Fibroblast of lung (primary cell): ENCODE measurements at regions not wholly inside any gene's neighbourhood (a gene's known extent, or its start where the extent isn't known, plus 50 kb on each side); places are given as distances from the start of the nearest gene placed in this dataset.

Experiments used
- DNase-seq, 2 donors: peaks; one replicate each; pipeline versions ENCODE4 v3.0.0 to v3.0.0-alpha.2; 2010; ENCODE audit warnings: low read depth in 2 of 2
- H2AFZ ChIP-seq: 2 replicates; pipeline ENCODE4 v1.5.1; 2012; ENCODE audit warnings: low read length, control low read depth, inconsistent platforms
- H3K27ac ChIP-seq: 2 replicates; pipeline ENCODE4 v1.5.1; 2011; ENCODE audit warnings: low read length, control low read depth; ENCODE audit not compliant: insufficient read depth
- H3K27me3 ChIP-seq: 2 replicates; pipeline ENCODE4 v1.5.1; 2011; ENCODE audit warnings: mild to moderate bottlenecking, low read length; ENCODE audit not compliant: control insufficient read depth, insufficient read depth
- H3K36me3 ChIP-seq: 2 replicates; pipeline ENCODE4 v1.5.1; 2011; ENCODE audit warnings: low read length; ENCODE audit not compliant: control insufficient read depth, insufficient read depth
- H3K4me1 ChIP-seq: 2 replicates; pipeline ENCODE4 v1.5.1; 2011; ENCODE audit warnings: low read length; ENCODE audit not compliant: control insufficient read depth, insufficient read depth; ENCODE audit errors: extremely low read depth
- H3K4me2 ChIP-seq: 2 replicates; pipeline ENCODE4 v1.5.1; 2011; ENCODE audit warnings: low read length, control low read depth; ENCODE audit not compliant: insufficient read depth; ENCODE audit errors: extremely low read depth
- H3K4me3 ChIP-seq, 4 experiments: fragments of 200-600 bp in 1 of 4; sonication (generic) in 1 of 4; replicated peaks in 1 of 4; 2 replicates each; pipeline ENCODE4 v1.5.1; 2011 to 2016; ENCODE audit warnings: low read length in 4 of 4, low read depth in 3 of 4, mild to moderate bottlenecking in 3 of 4, control low read depth in 2 of 4, inconsistent platforms in 1 of 4, mixed read lengths in 1 of 4; ENCODE audit not compliant: insufficient read depth in 1 of 4; ENCODE audit errors: control extremely low read depth in 1 of 4
- H3K79me2 ChIP-seq: 2 replicates; pipeline ENCODE4 v1.5.1; 2012; ENCODE audit warnings: mild to moderate bottlenecking, low read length, inconsistent platforms; ENCODE audit not compliant: control insufficient read depth, insufficient read depth
- H3K9ac ChIP-seq: 2 replicates; pipeline ENCODE4 v1.5.1; 2011; ENCODE audit warnings: mild to moderate bottlenecking, low read length, control low read depth; ENCODE audit not compliant: insufficient read depth
- H3K9me3 ChIP-seq: 2 replicates; pipeline ENCODE4 v1.5.1; 2012; ENCODE audit warnings: low read depth, low read length; ENCODE audit not compliant: control insufficient read depth, insufficient read depth
- H4K20me1 ChIP-seq: 2 replicates; pipeline ENCODE4 v1.5.1; 2011; ENCODE audit warnings: low read length; ENCODE audit not compliant: control insufficient read depth, insufficient read depth; ENCODE audit errors: extremely low read depth
- EZH2 ChIP-seq: IDR thresholded peaks from 2 replicates; pipeline ENCODE4 v1.5.1; 2012; ENCODE audit warnings: low read length, control low read depth, mild to moderate bottlenecking; ENCODE audit errors: missing control alignments
- TF ChIP-seq, protein P1 (sequence below), 2 donors: IDR thresholded peaks in 1 of 2; conservative IDR thresholded peaks in 1 of 2; 1 replicate in 1 of 2; 2 replicates in 1 of 2; pipeline ENCODE4 v1.5.1; 2011 to 2012; ENCODE audit warnings: low read length in 2 of 2, control low read depth in 1 of 2, inconsistent platforms in 1 of 2, low read depth in 1 of 2, mild to moderate bottlenecking in 1 of 2

DNA sequence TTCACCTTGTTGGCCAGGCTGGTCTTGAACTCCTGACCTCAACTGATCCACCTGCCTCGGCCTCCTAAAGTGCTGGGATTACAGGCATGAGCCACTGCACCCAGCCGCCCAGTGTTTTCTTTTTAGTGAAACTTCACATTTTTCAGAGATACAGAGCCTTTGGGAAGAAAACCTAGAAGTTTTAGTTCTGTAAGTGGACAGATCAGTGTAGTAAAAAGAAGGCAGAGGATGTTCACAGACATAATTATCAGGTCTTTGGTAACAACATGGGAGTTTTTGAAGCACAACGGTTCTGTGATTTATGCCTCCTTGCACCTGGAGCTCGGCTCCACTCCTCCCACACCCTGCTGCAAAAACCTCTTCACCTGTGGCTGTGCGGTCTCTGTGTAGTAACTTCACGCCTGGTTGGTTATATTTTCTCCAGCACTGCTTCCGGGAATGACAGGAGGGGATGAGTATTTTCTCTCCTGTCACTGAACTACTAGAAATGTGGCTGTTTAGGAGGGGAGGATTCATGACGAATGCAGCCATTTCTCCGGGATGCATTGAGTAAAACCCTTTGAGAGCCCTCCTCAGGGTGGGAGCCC is 67.0 kb downstream of the ARF6 start:
- no peak overlapping the region for H3K27ac ChIP-seq
- H4K20me1 ChIP-seq, result no peaks in the 10 kb centered on the region
- no peak for DNase-seq
- H3K79me2 ChIP-seq, result no peaks in the 10 kb centered on the region
- H2AFZ ChIP-seq, result no peak overlapping the region
- peaks cover 2% of the 10 kb centered on the region for H3K4me1 ChIP-seq
- H3K9me3 ChIP-seq, result no peaks in the 10 kb centered on the region
- no peak overlapping the region for H3K9ac ChIP-seq
- TF ChIP-seq, protein P1, sequence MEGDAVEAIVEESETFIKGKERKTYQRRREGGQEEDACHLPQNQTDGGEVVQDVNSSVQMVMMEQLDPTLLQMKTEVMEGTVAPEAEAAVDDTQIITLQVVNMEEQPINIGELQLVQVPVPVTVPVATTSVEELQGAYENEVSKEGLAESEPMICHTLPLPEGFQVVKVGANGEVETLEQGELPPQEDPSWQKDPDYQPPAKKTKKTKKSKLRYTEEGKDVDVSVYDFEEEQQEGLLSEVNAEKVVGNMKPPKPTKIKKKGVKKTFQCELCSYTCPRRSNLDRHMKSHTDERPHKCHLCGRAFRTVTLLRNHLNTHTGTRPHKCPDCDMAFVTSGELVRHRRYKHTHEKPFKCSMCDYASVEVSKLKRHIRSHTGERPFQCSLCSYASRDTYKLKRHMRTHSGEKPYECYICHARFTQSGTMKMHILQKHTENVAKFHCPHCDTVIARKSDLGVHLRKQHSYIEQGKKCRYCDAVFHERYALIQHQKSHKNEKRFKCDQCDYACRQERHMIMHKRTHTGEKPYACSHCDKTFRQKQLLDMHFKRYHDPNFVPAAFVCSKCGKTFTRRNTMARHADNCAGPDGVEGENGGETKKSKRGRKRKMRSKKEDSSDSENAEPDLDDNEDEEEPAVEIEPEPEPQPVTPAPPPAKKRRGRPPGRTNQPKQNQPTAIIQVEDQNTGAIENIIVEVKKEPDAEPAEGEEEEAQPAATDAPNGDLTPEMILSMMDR (conservative IDR thresholded peaks at IDR 0.05 in 1 of 2, IDR thresholded peaks at IDR 0.05 in 1 of 2; ENCODE audit: low read depth in 1 of 2, low read length in 2 of 2), result no peak
- TF ChIP-seq EZH2, result no peak
- no peaks in the 10 kb centered on the region for H3K36me3 ChIP-seq
- no peaks in the 10 kb centered on the region for H3K27me3 ChIP-seq
- H3K4me2 ChIP-seq, result no peak overlapping the region
- H3K4me3 ChIP-seq, result no peak overlapping the region

DNA sequence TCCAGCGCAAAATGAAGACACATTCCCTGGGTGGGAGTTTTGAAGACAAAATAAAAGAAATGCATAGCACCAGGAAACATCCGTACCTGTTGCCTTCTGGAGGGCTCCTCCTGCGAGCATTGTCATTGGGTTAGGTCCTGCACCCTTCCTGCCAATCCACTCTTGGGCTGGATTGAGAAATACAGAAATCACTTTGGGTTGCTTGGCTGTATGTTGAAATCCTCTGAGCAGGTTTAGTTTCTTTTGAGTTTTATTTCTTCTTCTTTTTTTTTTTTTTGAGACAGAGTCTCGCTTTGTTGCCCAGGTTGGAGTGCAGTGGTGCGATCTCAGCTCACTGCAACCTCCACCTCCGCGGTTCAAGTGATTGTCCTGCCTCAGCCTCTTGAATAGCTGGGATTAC is 67.6 kb downstream of the ARF6 start:
- H4K20me1 ChIP-seq, result no peaks in the 10 kb centered on the region
- no peak overlapping the region for H2AFZ ChIP-seq
- no peak overlapping the region for H3K27ac ChIP-seq
- no peak overlapping the region for H3K9ac ChIP-seq
- H3K4me1 ChIP-seq, result no peaks in the 10 kb centered on the region
- no peak overlapping the region for H3K4me3 ChIP-seq
- no peak for DNase-seq
- no peaks in the 10 kb centered on the region for H3K36me3 ChIP-seq
- no peaks in the 10 kb centered on the region for H3K79me2 ChIP-seq
- no peaks in the 10 kb centered on the region for H3K9me3 ChIP-seq
- no peak overlapping the region for H3K4me2 ChIP-seq
- no peaks in the 10 kb centered on the region for H3K27me3 ChIP-seq
- TF ChIP-seq, protein P1 (conservative IDR thresholded peaks at IDR 0.05 in 1 of 2, IDR thresholded peaks at IDR 0.05 in 1 of 2; ENCODE audit: low read depth in 1 of 2, low read length in 2 of 2), result no peak
- no peak for TF ChIP-seq EZH2

DNA sequence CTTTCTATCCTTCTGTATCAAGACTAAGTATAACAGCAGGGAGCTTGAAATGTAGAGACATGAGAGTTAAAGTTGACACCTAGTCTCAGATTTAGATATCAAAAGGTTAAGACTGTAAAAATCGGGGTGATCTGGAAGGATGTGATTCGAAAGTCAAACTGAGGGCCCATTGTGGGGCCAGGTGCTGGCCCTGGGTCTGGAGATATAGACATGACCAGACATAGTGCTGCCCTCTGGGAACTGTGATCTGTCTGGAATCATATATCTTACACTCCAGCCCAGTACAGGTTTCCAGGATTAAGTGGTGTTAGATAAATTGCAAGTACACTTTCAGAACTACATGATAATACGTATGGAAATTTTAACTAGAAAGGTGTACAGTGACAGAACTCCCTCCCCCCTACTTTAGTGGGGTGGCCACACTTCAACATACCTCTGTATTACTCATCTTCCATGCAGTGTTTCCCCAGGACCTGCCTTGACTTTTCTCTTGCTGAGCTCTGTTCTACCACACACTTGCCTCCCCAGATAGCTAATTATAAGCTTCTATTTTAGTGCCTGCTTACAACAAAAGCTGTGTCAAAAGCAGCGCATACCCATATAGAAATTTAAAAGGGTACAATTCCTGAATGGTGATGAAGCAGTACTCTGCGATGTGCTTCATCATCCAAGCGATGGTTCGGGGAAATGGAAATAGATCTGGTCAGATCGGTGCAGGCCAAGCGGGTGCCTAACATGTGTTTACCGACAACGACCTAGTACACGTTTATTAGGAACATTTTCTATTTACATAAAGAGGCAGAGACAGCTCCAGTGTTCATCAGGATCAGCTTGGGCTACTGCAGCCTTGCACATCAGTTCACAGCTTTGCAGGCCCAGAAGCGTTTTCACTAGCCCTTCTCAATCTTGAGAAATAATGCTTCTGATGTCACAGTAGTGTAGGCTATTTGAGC is 68.7 kb downstream of the ARF6 start:
- peak in 1 of 2 donors; percentile 53 for DNase-seq

More for the DNA sequence above, 68.7 kb downstream of the ARF6 start:
- Histone ChIP-seq H3K9ac (no peak overlapping the region), H2AFZ (no peak overlapping the region), H3K27me3 (no peaks in the 10 kb centered on the region), H3K4me3 (no peak overlapping the region), H3K4me2 (no peak overlapping the region), H3K9me3 (no peaks in the 10 kb centered on the region), H3K4me1 (peaks cover 4% of the 10 kb centered on the region), H3K27ac (no peak overlapping the region), H3K79me2 (no peaks in the 10 kb centered on the region), H4K20me1 (no peaks in the 10 kb centered on the region), H3K36me3 (no peaks in the 10 kb centered on the region)
- TF ChIP-seq, protein P1 (conservative IDR thresholded peaks at IDR 0.05 in 1 of 2, IDR thresholded peaks at IDR 0.05 in 1 of 2; ENCODE audit: low read depth in 1 of 2, low read length in 2 of 2), result no peak
- no peak for TF ChIP-seq EZH2
